ENCODE measurements at regions not wholly inside any gene's neighbourhood (a gene's known extent, or its start where the extent isn't known, plus 50 kb on each side); places are given as distances from the start of the nearest gene placed in this dataset.

- H2BK12ac ChIP-seq (ENCODE audit: low read depth, low read length) = peak overlapping the region; percentile 55; the same call in 1 of the 2 replicates
- no peaks in the 10 kb centered on the region for H3K79me2 ChIP-seq (ENCODE audit: control insufficient read depth in 1 of 2, insufficient read depth in 2 of 2, low read length in 2 of 2)
- H3K36me3 ChIP-seq (ENCODE audit: control insufficient read depth in 2 of 4, insufficient read depth in 4 of 4, low read length in 3 of 4) = no peaks in the 10 kb centered on the region
- no peak overlapping the region for H3K4ac ChIP-seq (replicated peaks; ENCODE audit: insufficient read length, low read depth, low read length)
- H2AFZ ChIP-seq (ENCODE audit: low read length) = 0 out of 2 replicates have a peak overlapping the region, but pooled peaks have one; percentile 72
- ChIA-PET CTCF (ENCODE audit: partially characterized antibody) (interaction anchor here (0.9 kb wide), 1 partner anchor 72 kb away, joined by 3 read pairs; no protein-coding TSS in a partner anchor), POLR2A (ENCODE audit: partially characterized antibody) (no interaction called here)
- no peak overlapping the region for H2AK5ac ChIP-seq (ENCODE audit: low read depth, low read length)
- no peak overlapping the region for H3K18ac ChIP-seq (ENCODE audit: extremely low read depth, low read length)
- no peak overlapping the region for H2BK120ac ChIP-seq (replicated peaks; ENCODE audit: low read depth, low read length)
- WGBS, 2 experiments (ENCODE audit: extremely low coverage in 1 of 2, insufficient coverage in 1 of 2, insufficient read length in 1 of 2, insufficient replicate concordance in 2 of 2, low coverage in 1 of 2, low lambda C conversion rate in 2 of 2, missing lambda C conversion rate in 1 of 2) = 92% methylated on average over 8 of the region's 8 CpGs; no CpG with 5 or more reads in 1 of the 2 experiments
- H3K23ac ChIP-seq (ENCODE audit: insufficient read length) = no peak overlapping the region
- H3K27me3 ChIP-seq (replicated peaks in 1 of 4; ENCODE audit: control insufficient read depth in 3 of 4, extremely low read depth in 1 of 4, insufficient read depth in 3 of 4, low read length in 3 of 4) = no peaks in the 10 kb centered on the region
- no peaks in the 10 kb centered on the region for H3K23me2 ChIP-seq (ENCODE audit: low read depth, low read length)
- H2BK5ac ChIP-seq (ENCODE audit: low read depth, low read length) = no peak overlapping the region
- H3K56ac ChIP-seq (replicated peaks; ENCODE audit: insufficient read length, low read depth, low read length) = no peak overlapping the region
- H3K4me2 ChIP-seq (ENCODE audit: insufficient read depth in 1 of 2, low read depth in 2 of 2, low read length in 2 of 2) = no peak overlapping the region
- H2BK20ac ChIP-seq (ENCODE audit: low read length) = no peak overlapping the region
- no peak overlapping the region for H4K5ac ChIP-seq (ENCODE audit: insufficient read length, low read depth, low read length)
- no peaks in the 10 kb centered on the region for H4K20me1 ChIP-seq (replicated peaks in 1 of 2; ENCODE audit: control insufficient read depth in 1 of 2, insufficient read depth in 2 of 2, low read length in 2 of 2)
- H3K14ac ChIP-seq (ENCODE audit: insufficient read length) = no peak overlapping the region
- DNase-seq (ENCODE audit: low read depth in 1 of 2, low spot score in 2 of 2) (no peak), FAIRE-seq (no peak)
- H3K4me3 ChIP-seq (ENCODE audit: extremely low read depth in 1 of 4, insufficient read depth in 2 of 4, low read depth in 3 of 4, low read length in 4 of 4) = no peak overlapping the region
- no peaks in the 10 kb centered on the region for H3K79me1 ChIP-seq (ENCODE audit: low read depth, low read length)
- no peak overlapping the region for H4K91ac ChIP-seq (replicated peaks; ENCODE audit: insufficient read length, low read length)
- H3K9me3 ChIP-seq (ENCODE audit: insufficient read depth in 2 of 2, low read depth in 1 of 2, low read length in 1 of 2) = no peaks in the 10 kb centered on the region
- H4K8ac ChIP-seq (ENCODE audit: extremely low read depth, insufficient read depth, low read length) = no peak overlapping the region
- H2BK15ac ChIP-seq (ENCODE audit: low read length) = peak overlapping the region; percentile 25; the same call in 1 of the 2 replicates
- H3K9ac ChIP-seq (replicated peaks in 1 of 4; ENCODE audit: extremely low read depth in 1 of 4, low read depth in 3 of 4, low read length in 3 of 4) = no peak overlapping the region
- H3K4me1 ChIP-seq (replicated peaks in 1 of 4; ENCODE audit: control insufficient read depth in 3 of 4, insufficient read depth in 4 of 4, low read length in 3 of 4) = no peaks in the 10 kb centered on the region
- no peak overlapping the region for H3K27ac ChIP-seq (ENCODE audit: low read depth, low read length)
- TF ChIP-seq EP300 (IDR thresholded peaks at IDR 0.05; ENCODE audit: borderline replicate concordance in 1 of 2, low read depth in 2 of 2, low read length in 2 of 2) (no peak), MAFK (IDR thresholded peaks at IDR 0.05; ENCODE audit: low read depth, low read length) (no peak), SP4 (IDR thresholded peaks at IDR 0.05; ENCODE audit: low read length) (no peak), ATF3 (IDR thresholded peaks at IDR 0.05; ENCODE audit: insufficient read depth, low read depth, low read length) (0 out of 2 replicates have a peak, but pooled peaks have one; percentile 22), USF2 (IDR thresholded peaks at IDR 0.05; ENCODE audit: low read length) (no peak), KDM1A (IDR thresholded peaks at IDR 0.05; ENCODE audit: borderline replicate concordance, low read length) (no peak), MAX (IDR thresholded peaks at IDR 0.05) (no peak), BACH1 (IDR thresholded peaks at IDR 0.05; ENCODE audit: low read length) (no peak), KDM4A (IDR thresholded peaks at IDR 0.05; ENCODE audit: low read depth, low read length, severe bottlenecking) (no peak), SIX5 (IDR thresholded peaks at IDR 0.05; ENCODE audit: low read depth, low read length) (no peak), SRF (IDR thresholded peaks at IDR 0.05; ENCODE audit: low read depth, low read length) (no peak)
Observed at GRCh38 chr9:90393365-90394152, 249.1 kb downstream of the DIRAS2 start.

Data from H1 (cell line).